Effector CD4-positive, alpha-beta T cell (primary cell): ENCODE measurements at regions not wholly inside any gene's neighbourhood (a gene's known extent, or its start where the extent isn't known, plus 50 kb on each side); places are given as distances from the start of the nearest gene placed in this dataset.

Experiments
- DNase-seq: peaks from one replicate; pipeline ENCODE4 v3.0.0-alpha.2; 2020

GRCh38 chr4:140277576-140277975, 95.9 kb upstream of the SCOC start:
- DNase-seq: no peak

GRCh38 chr4:140271553-140271952, 101.9 kb upstream of the SCOC start:
- no peak for DNase-seq

- DNase-seq: no peak
These were observed 104.1 kb upstream of the SCOC start for GRCh38 chr4:140269369-140269768.

- DNase-seq: no peak
These were observed 105.1 kb upstream of the SCOC start for GRCh38 chr4:140268186-140268841.

- DNase-seq: no peak
These were observed 105.9 kb upstream of the SCOC start for GRCh38 chr4:140267576-140267975.

- no peak for DNase-seq
These were observed 106.4 kb upstream of the SCOC start for GRCh38 chr4:140266958-140267568.

- no peak for DNase-seq
These were observed 106.2 kb upstream of the MAML3 start for GRCh38 chr4:140260227-140260626.

GRCh38 chr4:140258476-140258875, 104.5 kb upstream of the MAML3 start:
- DNase-seq: no peak

- no peak for DNase-seq
These were observed 103.7 kb upstream of the MAML3 start for GRCh38 chr4:140257461-140258305.

- DNase-seq: no peak
These were observed 103.0 kb upstream of the MAML3 start for GRCh38 chr4:140256941-140257340.

- DNase-seq: no peak
These were observed 102.4 kb upstream of the MAML3 start for GRCh38 chr4:140256335-140256734.

GRCh38 chr4:140255927-140256326, 101.9 kb upstream of the MAML3 start:
- no peak for DNase-seq

GRCh38 chr4:140255467-140255866, 101.5 kb upstream of the MAML3 start:
- no peak for DNase-seq

- no peak for DNase-seq
These were observed 100.8 kb upstream of the MAML3 start for GRCh38 chr4:140254651-140255299.

- no peak for DNase-seq
These were observed 99.6 kb upstream of the MAML3 start for GRCh38 chr4:140253556-140254027.

- DNase-seq: peak; percentile 49
These were observed 99.0 kb upstream of the MAML3 start for GRCh38 chr4:140252742-140253555.

GRCh38 chr4:140252141-140252741, 98.3 kb upstream of the MAML3 start:
- no peak for DNase-seq

- no peak for DNase-seq
These were observed 97.6 kb upstream of the MAML3 start for GRCh38 chr4:140251571-140251970.

- DNase-seq: no peak
These were observed 97.1 kb upstream of the MAML3 start for GRCh38 chr4:140250989-140251552.

GRCh38 chr4:140249351-140249750, 95.4 kb upstream of the MAML3 start:
- DNase-seq: no peak

GRCh38 chr4:140247237-140247636, 93.3 kb upstream of the MAML3 start:
- DNase-seq: no peak

- DNase-seq: no peak
These were observed 92.2 kb upstream of the MAML3 start for GRCh38 chr4:140246216-140246615.
